HepG2 (cell line): ENCODE measurements at regions not wholly inside any gene's neighbourhood (a gene's known extent, or its start where the extent isn't known, plus 50 kb on each side); places are given as distances from the start of the nearest gene placed in this dataset.

ENCODE experiments used
- ATAC-seq: fragments of 200-7000 bp; cut with Tn5 transposase; 3 replicates; pipeline ENCODE4 v1.9.1; 2020; ENCODE audit warnings: mild to moderate bottlenecking, moderate library complexity
- BruUV-seq: library from RNA; stranded (reverse); fragments of 400-500 nt; replicated peaks from 2 replicates; lab custom pipeline; 2021; lab: Mats Ljungman, UMichigan
- CTCF ChIA-PET: fragments of 300-600 bp; formaldehyde crosslinking; extraction: SDS; loops from one replicate; lab custom pipeline; 2021; ENCODE audit warnings: low total read pairs, inconsistent platforms, low intra/inter-chr PET ratio; lab: Yijun Ruan, JAX
- POLR2A ChIA-PET: fragments of 350-600 bp; sonication (Branson Sonifier 250); formaldehyde crosslinking; loops from one replicate; lab custom pipeline; 2020; ENCODE audit warnings: antibody characterized with exemption, inconsistent platforms; lab: Yijun Ruan, JAX
- DNase-seq: peaks from one replicate; pipeline ENCODE4 v3.0.0-alpha.2; 2015; ENCODE audit warnings: low spot score
- FAIRE-seq: peaks from 3 replicates; lab custom pipeline; 2011; peaks lifted over from hg19 to GRCh38; lab: Jason Lieb, UNC
- H2AFZ ChIP-seq: one replicate; pipeline ENCODE4 v1.6.1; 2011; ENCODE audit warnings: low read length, inconsistent platforms
- H3K27ac ChIP-seq: fragments of 300-600 bp; 3 replicates; pipeline ENCODE4 v1.8.0; 2011; ENCODE audit warnings: mixed run types, mild to moderate bottlenecking, mixed read lengths, low read length, inconsistent platforms; ENCODE audit not compliant: insufficient read depth; ENCODE audit errors: extremely low read length
- H3K27me3 ChIP-seq, 2 experiments: fragments of 200-600 bp in 1 of 2; 2 replicates in 1 of 2; 3 replicates in 1 of 2; pipeline versions ENCODE4 v1.6.0 to v1.8.0; 2011; ENCODE audit warnings: low read length in 2 of 2, mild to moderate bottlenecking in 2 of 2, moderate library complexity in 2 of 2, inconsistent platforms in 1 of 2; ENCODE audit not compliant: insufficient read depth in 2 of 2, control insufficient read depth in 1 of 2
- H3K36me3 ChIP-seq, 2 experiments: fragments of 200-600 bp in 1 of 2; replicated peaks in 1 of 2; 2 replicates in 1 of 2; 3 replicates in 1 of 2; pipeline versions ENCODE4 v1.5.1 to v1.8.0; 2011; ENCODE audit warnings: low read length in 2 of 2, inconsistent platforms in 1 of 2; ENCODE audit not compliant: insufficient read depth in 2 of 2, control insufficient read depth in 1 of 2
- H3K4me1 ChIP-seq: 2 replicates; pipeline ENCODE4 v1.5.1; 2012; ENCODE audit warnings: low read length, inconsistent platforms; ENCODE audit not compliant: insufficient read depth
- H3K4me2 ChIP-seq: 2 replicates; pipeline ENCODE4 v1.6.0; 2011; ENCODE audit warnings: low read depth, low read length, inconsistent platforms
- H3K4me3 ChIP-seq, 3 experiments: fragments of 200-600 bp in 1 of 3; sonication (generic), shearing (Covaris generic) in 1 of 3; replicated peaks in 1 of 3; 2 replicates each; pipeline ENCODE4 v1.5.1; 2011 to 2016; ENCODE audit warnings: low read length in 3 of 3, inconsistent platforms in 2 of 3, low read depth in 2 of 3, mild to moderate bottlenecking in 2 of 3, control low read depth in 1 of 3, mixed read lengths in 1 of 3; ENCODE audit not compliant: insufficient read depth in 1 of 3
- H3K79me2 ChIP-seq: one replicate; pipeline ENCODE4 v1.6.1; 2011; ENCODE audit warnings: low read length, inconsistent platforms; ENCODE audit not compliant: insufficient read depth
- H3K9ac ChIP-seq: 2 replicates; pipeline ENCODE4 v1.6.0; 2011; ENCODE audit warnings: mild to moderate bottlenecking, low read depth, low read length, inconsistent platforms; ENCODE audit not compliant: insufficient read depth
- H3K9me3 ChIP-seq: 2 replicates; pipeline ENCODE4 v1.5.1; 2012; ENCODE audit warnings: mild to moderate bottlenecking, low read length
- H4K20me1 ChIP-seq: 2 replicates; pipeline ENCODE4 v1.6.0; 2011; ENCODE audit warnings: inconsistent platforms, mild to moderate bottlenecking, low read length, moderate library complexity; ENCODE audit not compliant: insufficient read depth
- CEBPB ChIP-seq: IDR thresholded peaks from 2 replicates; pipeline ENCODE4 v1.6.1; 2011; ENCODE audit warnings: low read depth, low read length, improper control_type of control experiment, borderline replicate concordance
- ERF ChIP-seq: IDR thresholded peaks from 2 replicates; pipeline ENCODE4 v1.6.1; 2018; ENCODE audit warnings: missing biosample characterization, missing genetic modification reagents
- HMGA1 ChIP-seq: sonication (generic); formaldehyde crosslinking; conservative IDR thresholded peaks from 2 replicates; pipeline ENCODE4 v1.4.0; 2020; ENCODE audit warnings: missing genetic modification reagents
- KDM2A ChIP-seq: sonication (generic); formaldehyde crosslinking; IDR thresholded peaks from 2 replicates; pipeline ENCODE4 v1.4.0; 2020; ENCODE audit warnings: low read depth, missing genetic modification reagents, borderline replicate concordance
- MIER2 ChIP-seq: IDR thresholded peaks from 2 replicates; pipeline ENCODE4 v1.6.1; 2016; ENCODE audit warnings: missing biosample characterization, missing genetic modification reagents
- RBAK ChIP-seq: sonication (generic); formaldehyde crosslinking; IDR thresholded peaks from 2 replicates; pipeline ENCODE4 v1.5.1; 2020; ENCODE audit warnings: mild to moderate bottlenecking, missing genetic modification reagents
- TEAD3 ChIP-seq: optimal IDR thresholded peaks from 2 replicates; pipeline ENCODE3; 2016; ENCODE audit warnings: borderline replicate concordance
- ZFP36 ChIP-seq: fragments of 150-350 bp; IDR thresholded peaks from 2 replicates; pipeline ENCODE4 v1.6.1; 2018; ENCODE audit warnings: borderline replicate concordance, low read length, low read depth; ENCODE audit not compliant: partially characterized antibody
- ZNF207 ChIP-seq: fragments of 450-650 bp; IDR thresholded peaks from 2 replicates; pipeline ENCODE4 v1.6.1; 2016; ENCODE audit warnings: antibody characterized with exemption, borderline replicate concordance
- ZNF501 ChIP-seq: sonication (generic); formaldehyde crosslinking; IDR thresholded peaks from 2 replicates; pipeline ENCODE4 v1.5.1; 2020; ENCODE audit warnings: mild to moderate bottlenecking, moderate library complexity, missing genetic modification reagents
- ZNF772 ChIP-seq: sonication (generic); formaldehyde crosslinking; IDR thresholded peaks from 2 replicates; pipeline ENCODE4 v1.5.0; 2020; ENCODE audit warnings: mild to moderate bottlenecking, missing genetic modification reagents
- ZNF780A ChIP-seq: sonication (generic); formaldehyde crosslinking; IDR thresholded peaks from 2 replicates; pipeline ENCODE4 v1.8.0; 2022; ENCODE audit warnings: mild to moderate bottlenecking, missing genetic modification reagents, moderate library complexity
- WGBS: methylation state at CpG from one replicate; pipeline ENCODE4 v1.1.6; 2017; ENCODE audit warnings: low lambda C conversion rate; 5-methylcytosine and 5-hydroxymethylcytosine counted together
- in situ Hi-C: cut with HindIII; loops from 2 replicates; pipeline ENCODE4 v1.10.0; 2017; ENCODE audit warnings: low pct_unique_long_range_greater_than_20kb; ENCODE audit not compliant: extremely low pct_ligation_motif_present
- intact Hi-C: fragments of 100-400 bp; cut with micrococcal nuclease; formaldehyde crosslinking; loops from one replicate; pipeline ENCODE4 v1.10.0; 2022; ENCODE audit not compliant: unreplicated experiment
- TF ChIP-seq, protein P1 (sequence below): sonication (generic); formaldehyde crosslinking; IDR thresholded peaks from 2 replicates; pipeline ENCODE4 v1.4.0; 2020; ENCODE audit warnings: missing genetic modification reagents
- TF ChIP-seq, protein P2 (sequence below): sonication (generic); formaldehyde crosslinking; IDR thresholded peaks from 2 replicates; pipeline ENCODE4 v1.5.0; 2020; ENCODE audit warnings: mild to moderate bottlenecking, missing genetic modification reagents, borderline replicate concordance

GRCh38 chr20:51184289-51184688 lies 161.4 kb upstream of the KCNG1 start:
- CTCF ChIA-PET: no interaction called here
- no TSS peak for BruUV-seq
- H3K9ac ChIP-seq: no peak overlapping the region
- H3K4me1 ChIP-seq: no peaks in the 10 kb centered on the region
- H3K27ac ChIP-seq: no peak overlapping the region
- no peaks in the 10 kb centered on the region for H4K20me1 ChIP-seq
- FAIRE-seq (no peak), DNase-seq (no peak), ATAC-seq (no peak)
- no peaks in the 10 kb centered on the region for H3K36me3 ChIP-seq
- H3K79me2 ChIP-seq: no peaks in the 10 kb centered on the region
- no peak overlapping the region for H3K4me3 ChIP-seq
- TF ChIP-seq ZNF780A (no peak), TEAD3 (CRISPR knock-in tag) (no peak), ZFP36 (no peak), MIER2 (CRISPR knock-in tag) (no peak), ERF (no peak), KDM2A (CRISPR knock-in tag) (no peak), HMGA1 (CRISPR knock-in tag) (no peak), ZNF772 (CRISPR knock-in tag) (no peak), CEBPB (no peak), RBAK (CRISPR knock-in tag) (no peak), ZNF501 (CRISPR knock-in tag) (no peak), ZNF207 (no peak)
- TF ChIP-seq, protein P1, sequence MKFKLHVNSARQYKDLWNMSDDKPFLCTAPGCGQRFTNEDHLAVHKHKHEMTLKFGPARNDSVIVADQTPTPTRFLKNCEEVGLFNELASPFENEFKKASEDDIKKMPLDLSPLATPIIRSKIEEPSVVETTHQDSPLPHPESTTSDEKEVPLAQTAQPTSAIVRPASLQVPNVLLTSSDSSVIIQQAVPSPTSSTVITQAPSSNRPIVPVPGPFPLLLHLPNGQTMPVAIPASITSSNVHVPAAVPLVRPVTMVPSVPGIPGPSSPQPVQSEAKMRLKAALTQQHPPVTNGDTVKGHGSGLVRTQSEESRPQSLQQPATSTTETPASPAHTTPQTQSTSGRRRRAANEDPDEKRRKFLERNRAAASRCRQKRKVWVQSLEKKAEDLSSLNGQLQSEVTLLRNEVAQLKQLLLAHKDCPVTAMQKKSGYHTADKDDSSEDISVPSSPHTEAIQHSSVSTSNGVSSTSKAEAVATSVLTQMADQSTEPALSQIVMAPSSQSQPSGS (CRISPR knock-in tag): no peak
- TF ChIP-seq, protein P2, sequence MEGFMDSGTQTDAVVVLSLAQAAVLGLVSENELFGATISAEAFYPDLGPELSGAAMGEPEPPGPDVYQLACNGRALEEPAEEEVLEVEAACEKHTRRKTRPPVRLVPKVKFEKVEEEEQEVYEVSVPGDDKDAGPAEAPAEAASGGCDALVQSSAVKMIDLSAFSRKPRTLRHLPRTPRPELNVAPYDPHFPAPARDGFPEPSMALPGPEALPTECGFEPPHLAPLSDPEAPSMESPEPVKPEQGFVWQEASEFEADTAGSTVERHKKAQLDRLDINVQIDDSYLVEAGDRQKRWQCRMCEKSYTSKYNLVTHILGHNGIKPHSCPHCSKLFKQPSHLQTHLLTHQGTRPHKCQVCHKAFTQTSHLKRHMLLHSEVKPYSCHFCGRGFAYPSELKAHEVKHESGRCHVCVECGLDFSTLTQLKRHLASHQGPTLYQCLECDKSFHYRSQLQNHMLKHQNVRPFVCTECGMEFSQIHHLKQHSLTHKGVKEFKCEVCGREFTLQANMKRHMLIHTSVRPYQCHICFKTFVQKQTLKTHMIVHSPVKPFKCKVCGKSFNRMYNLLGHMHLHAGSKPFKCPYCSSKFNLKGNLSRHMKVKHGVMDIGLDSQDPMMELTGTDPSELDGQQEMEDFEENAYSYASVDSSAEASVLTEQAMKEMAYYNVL (CRISPR knock-in tag): no peak
- no peak overlapping the region for H2AFZ ChIP-seq
- H3K4me2 ChIP-seq: no peak overlapping the region
- POLR2A ChIA-PET: no interaction called here
- WGBS: 0% methylated on average over 2 of the region's 2 CpGs
- no peaks in the 10 kb centered on the region for H3K9me3 ChIP-seq
- in situ Hi-C loops: no loop called here
- intact Hi-C loops: no loop called here
- H3K27me3 ChIP-seq: peaks cover 0 to 8% of the 10 kb centered on the region in 2 experiments; a peak in 2 of 5 replicates
